Type B pancreatic cell (in vitro differentiated cells): ENCODE measurements at regions not wholly inside any gene's neighbourhood (a gene's known extent, or its start where the extent isn't known, plus 50 kb on each side); places are given as distances from the start of the nearest gene placed in this dataset.

Experiments used
- DNase-seq: peaks from one replicate; pipeline ENCODE4 v3.0.0; 2021; ENCODE audit warnings: mixed read lengths; ENCODE audit not compliant: unreplicated experiment; ENCODE audit errors: extremely low spot score
- H3K27ac Mint-ChIP-seq: 2 replicates; pipeline ENCODE4 v1.8.0; 2021; ENCODE audit warnings: mild to moderate bottlenecking, mixed read lengths
- H3K27me3 Mint-ChIP-seq: 2 replicates; pipeline ENCODE4 v1.8.0; 2021; ENCODE audit warnings: mixed read lengths
- H3K36me3 Mint-ChIP-seq: 2 replicates; pipeline ENCODE4 v1.8.0; 2021; ENCODE audit warnings: mixed read lengths
- H3K4me1 Mint-ChIP-seq: one replicate; pipeline ENCODE4 v1.8.0; 2021; ENCODE audit warnings: mixed read lengths; ENCODE audit not compliant: unreplicated experiment
- H3K4me3 Mint-ChIP-seq: 2 replicates; pipeline ENCODE4 v1.8.0; 2021; ENCODE audit warnings: mild to moderate bottlenecking, mixed read lengths
- H3K9me3 Mint-ChIP-seq: 2 replicates; pipeline ENCODE4 v1.8.0; 2021; ENCODE audit warnings: mixed read lengths
- CTCF ChIP-seq: fragments of 200-600 bp; sonication (generic); conservative IDR thresholded peaks from 2 replicates; pipeline ENCODE4 v1.5.0; 2021; ENCODE audit warnings: antibody characterized with exemption, mild to moderate bottlenecking

GRCh38 chr4:125121581-125121980 is 193.2 kb upstream of the FAT4 start:
- TF ChIP-seq CTCF: no peak
- Mint-ChIP-seq H3K36me3 (no peaks in the 10 kb centered on the region), H3K4me3 (no peak overlapping the region), H3K9me3 (no peaks in the 10 kb centered on the region), H3K4me1 (peaks cover 8% of the 10 kb centered on the region), H3K27ac (no peak overlapping the region), H3K27me3 (no peaks in the 10 kb centered on the region)
- DNase-seq: no peak

- Mint-ChIP-seq H3K4me3 (no peak overlapping the region), H3K36me3 (no peaks in the 10 kb centered on the region), H3K27ac (no peak overlapping the region)
These were observed 198.3 kb upstream of the FAT4 start for GRCh38 chr4:125116431-125116830.

GRCh38 chr4:125115941-125116340 is 198.8 kb upstream of the FAT4 start:
- no peak overlapping the region for H3K27ac Mint-ChIP-seq
- H3K27me3 Mint-ChIP-seq: no peaks in the 10 kb centered on the region
- H3K9me3 Mint-ChIP-seq: no peaks in the 10 kb centered on the region
- H3K4me1 Mint-ChIP-seq: peaks cover 11% of the 10 kb centered on the region
- H3K4me3 Mint-ChIP-seq: no peak overlapping the region
- no peaks in the 10 kb centered on the region for H3K36me3 Mint-ChIP-seq
- no peak for TF ChIP-seq CTCF
- no peak for DNase-seq

More at GRCh38 chr4:125116431-125116830, 198.3 kb upstream of the FAT4 start:
- DNase-seq: no peak
- TF ChIP-seq CTCF: no peak
- Mint-ChIP-seq H3K27me3 (no peaks in the 10 kb centered on the region), H3K9me3 (no peaks in the 10 kb centered on the region), H3K4me1 (peaks cover 11% of the 10 kb centered on the region)

- Mint-ChIP-seq H3K4me3 (no peak overlapping the region), H3K9me3 (no peaks in the 10 kb centered on the region), H3K4me1 (peaks cover 11% of the 10 kb centered on the region), H3K27me3 (no peaks in the 10 kb centered on the region), H3K27ac (no peak overlapping the region), H3K36me3 (no peaks in the 10 kb centered on the region)
- no peak for TF ChIP-seq CTCF
- DNase-seq: no peak
These were observed 199.3 kb upstream of the FAT4 start for GRCh38 chr4:125115476-125115875.

- H3K36me3 Mint-ChIP-seq: no peaks in the 10 kb centered on the region
These were observed 202.2 kb upstream of the FAT4 start for GRCh38 chr4:125112536-125112935.

More at GRCh38 chr4:125112536-125112935, 202.2 kb upstream of the FAT4 start:
- Mint-ChIP-seq H3K27me3 (no peaks in the 10 kb centered on the region), H3K27ac (no peak overlapping the region), H3K4me1 (peaks cover 11% of the 10 kb centered on the region), H3K9me3 (no peaks in the 10 kb centered on the region), H3K4me3 (no peak overlapping the region)
- DNase-seq: no peak
- no peak for TF ChIP-seq CTCF
